SKM-1 treated with dmso at 0.1 percent for 144 hours (cell line): ENCODE measurements at regions not wholly inside any gene's neighbourhood (a gene's known extent, or its start where the extent isn't known, plus 50 kb on each side); places are given as distances from the start of the nearest gene placed in this dataset.
"Not testable (repeated sequence)": the region's sequence is repeated elsewhere in the genome, so short reads cannot be mapped to it uniquely, and the experiment has no call there.

ENCODE experiments used
- DNase-seq: peaks from one replicate; lab custom pipeline; 2025; ENCODE audit not compliant: unreplicated experiment; lab: John Stamatoyannopoulos, UW

DNA sequence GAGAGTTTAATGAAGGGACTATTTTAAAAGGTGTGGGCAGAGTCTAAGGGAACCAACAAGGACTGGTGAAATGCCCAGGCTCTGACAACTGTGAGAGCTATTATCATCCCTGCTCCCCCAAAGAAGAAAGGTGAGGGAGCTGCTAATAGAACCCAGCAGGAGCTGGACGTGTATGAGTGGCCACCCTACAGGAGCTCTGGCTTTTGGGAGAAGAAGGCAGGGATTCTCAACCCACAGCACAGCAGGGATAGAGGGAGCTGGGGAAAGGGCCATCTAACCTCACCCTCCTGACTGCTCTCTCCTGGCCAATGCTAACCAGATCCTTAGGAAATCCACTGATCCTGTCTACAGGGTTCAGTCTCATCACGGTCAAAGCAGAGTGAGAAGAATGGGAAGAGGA, 57.1 kb downstream of the GRIN2B start:
- DNase-seq = no peak

DNA sequence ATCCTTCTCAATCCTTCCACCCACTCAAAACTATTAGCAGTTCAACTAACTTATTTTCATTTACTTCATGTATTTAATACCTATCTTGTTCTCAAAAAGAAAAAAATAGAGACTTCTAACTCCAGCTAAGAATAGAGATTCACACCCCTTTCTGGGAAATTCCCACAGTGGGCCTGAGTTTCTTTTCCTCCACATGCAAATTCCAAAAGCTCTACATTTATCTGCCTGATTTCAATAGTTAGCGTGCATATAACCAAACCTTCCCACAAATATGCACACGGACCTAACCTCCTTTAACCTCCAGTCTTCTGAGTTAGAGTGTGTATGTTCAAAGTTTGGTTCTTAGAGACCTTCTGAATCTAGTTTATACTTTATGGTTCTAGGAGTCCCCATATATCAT, 62.5 kb downstream of the GRIN2B start:
- no peak for DNase-seq

DNA sequence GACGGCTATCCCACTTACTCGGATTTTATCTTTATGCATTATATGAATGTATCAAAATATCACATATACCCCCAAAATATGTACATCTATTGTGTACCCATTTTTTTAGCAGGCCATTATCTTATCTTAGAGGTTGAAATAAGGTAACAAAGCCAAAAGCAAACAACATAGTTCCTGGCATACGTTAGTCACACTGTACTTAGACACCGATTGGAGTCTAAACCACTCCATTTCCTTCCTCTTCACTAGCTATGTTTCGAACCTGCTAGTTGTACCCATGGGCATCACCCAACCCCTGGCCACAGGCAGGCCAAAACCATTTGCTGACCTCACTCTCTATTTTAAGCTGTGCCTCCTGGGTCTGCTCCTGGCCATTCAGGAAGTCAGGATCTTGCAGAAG, 66.3 kb downstream of the GRIN2B start:
- DNase-seq = no peak

DNA sequence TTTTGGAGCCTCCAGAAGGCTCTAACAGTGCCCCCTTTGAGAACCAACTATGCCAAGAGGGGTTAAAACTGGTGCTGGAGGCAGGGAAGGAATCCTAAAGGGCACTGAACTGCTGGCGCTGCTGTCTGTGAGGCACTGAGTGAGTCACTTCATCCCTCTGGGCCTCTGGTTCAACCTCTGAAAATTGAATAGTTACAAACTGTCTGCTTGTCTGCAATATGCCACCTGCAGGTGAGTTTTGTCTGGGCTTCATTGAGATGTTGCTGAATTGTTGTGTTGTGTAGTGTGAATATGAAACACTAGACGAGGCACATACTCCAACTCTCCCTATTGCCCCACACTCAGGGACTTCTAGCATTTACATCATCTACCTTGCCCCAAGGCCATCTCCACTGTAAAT, 68.0 kb downstream of the GRIN2B start:
- DNase-seq = no peak

DNA sequence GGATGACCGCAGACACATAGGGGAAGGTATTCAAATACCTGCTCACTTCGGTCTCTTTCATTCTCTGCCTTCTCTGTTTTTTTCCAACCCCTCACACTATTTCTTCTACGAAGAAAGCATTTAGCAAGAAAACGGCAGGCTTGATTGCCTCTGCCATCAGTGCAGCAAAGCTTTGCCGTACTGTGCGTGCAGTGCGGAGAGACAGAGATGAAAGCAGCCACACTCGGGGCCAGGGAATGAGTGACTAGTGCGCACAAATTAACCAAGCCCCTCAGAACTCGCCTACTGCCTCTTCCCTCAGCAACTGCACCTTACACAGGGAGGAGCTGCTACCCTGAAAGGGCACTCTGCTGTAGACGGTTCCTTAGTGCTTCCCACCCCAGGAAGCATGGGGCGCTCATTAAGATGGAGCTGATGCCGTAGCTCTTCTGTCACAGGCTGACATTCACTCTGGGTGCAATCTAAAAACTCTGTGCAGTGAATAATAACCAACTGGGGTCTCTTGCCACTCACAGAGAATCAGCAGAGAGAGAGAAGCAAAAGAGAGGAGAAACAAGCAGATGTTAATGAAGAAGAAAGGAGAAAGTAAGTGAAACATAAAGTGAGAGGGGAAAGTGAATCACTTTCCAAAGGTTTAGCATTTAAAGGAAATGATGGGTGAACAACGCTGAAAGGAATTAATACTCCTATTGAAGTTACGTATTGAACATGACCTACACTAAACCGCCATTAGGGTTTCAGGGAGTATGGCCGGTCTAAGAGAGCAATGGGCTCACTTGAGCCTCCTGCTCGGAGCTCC, 69.4 kb downstream of the GRIN2B start:
- DNase-seq = no peak

DNA sequence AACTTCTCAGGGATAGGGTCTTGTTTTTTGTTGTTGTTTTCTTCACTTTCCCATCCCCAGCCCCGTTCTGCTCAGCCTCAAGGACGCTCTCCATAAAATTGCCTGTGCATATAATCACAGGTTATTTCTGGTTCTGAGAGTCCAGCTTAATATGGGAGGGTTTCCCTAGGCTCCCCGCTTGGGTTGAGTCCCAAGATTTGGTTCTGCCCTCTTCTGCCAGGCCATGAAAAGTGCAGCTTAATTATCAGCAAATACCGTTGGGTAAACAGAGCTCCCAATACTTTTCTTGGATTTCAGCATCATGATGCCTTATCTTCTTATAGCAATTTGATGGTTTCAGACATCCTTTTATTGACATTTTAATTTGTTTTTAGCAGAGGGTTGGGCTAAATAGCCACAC, 75.6 kb downstream of the GRIN2B start:
- DNase-seq = no peak

DNA sequence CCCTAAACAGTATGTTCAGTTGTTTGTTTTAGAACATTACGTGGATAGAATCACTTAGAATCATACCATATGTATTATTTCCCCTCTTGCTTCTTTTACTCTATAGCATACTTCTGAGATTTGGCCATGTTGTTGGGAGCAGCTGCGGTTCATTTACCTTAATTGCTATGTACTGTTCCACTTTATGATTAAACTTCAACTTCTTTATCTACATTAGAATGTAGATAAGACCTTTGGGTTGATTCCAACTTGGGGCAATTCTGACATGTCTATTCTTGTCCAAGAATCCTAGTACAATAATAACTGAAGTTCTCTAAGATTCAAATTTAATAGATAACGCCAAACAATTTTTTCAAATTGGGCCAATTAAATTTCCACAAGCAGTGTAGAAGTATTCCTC, 80.7 kb downstream of the GRIN2B start:
- no peak for DNase-seq

DNA sequence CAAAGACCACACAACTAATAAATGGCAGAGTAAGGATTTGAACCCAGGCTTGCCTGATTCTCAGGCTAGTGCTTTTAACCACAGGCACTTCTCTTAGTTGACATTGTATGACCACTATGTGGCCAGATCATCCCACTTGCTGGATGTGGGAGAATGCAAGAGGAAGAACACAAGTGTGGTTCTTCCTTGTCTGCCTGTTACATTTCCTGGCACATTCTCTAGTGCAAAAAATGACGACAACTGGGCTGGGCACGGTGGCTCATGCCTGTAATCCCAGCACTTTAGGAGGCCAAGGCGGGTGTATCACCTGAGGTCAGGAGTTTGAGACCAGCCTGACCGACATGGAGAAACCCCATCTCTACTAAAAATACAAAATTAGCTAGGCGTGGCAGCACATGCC, 83.0 kb downstream of the GRIN2B start:
- not testable (repeated sequence) for DNase-seq

DNA sequence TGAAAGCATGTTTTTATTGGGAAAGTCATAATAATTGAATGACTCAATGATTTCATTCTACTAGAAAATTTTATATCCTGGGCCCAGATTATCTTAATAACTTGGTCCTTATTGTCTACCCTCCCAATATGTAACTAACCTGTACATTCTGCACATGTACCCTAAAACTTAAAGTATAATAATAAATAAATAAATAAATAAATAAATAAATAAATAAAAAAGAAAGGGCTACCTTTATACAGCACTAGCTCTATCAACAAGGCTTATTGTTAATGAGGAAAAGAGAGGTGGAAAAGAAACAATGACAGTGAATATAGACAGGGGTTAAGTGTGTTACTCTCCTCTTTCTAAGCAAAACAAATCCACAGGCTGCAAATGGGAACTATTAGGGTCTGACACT, 83.6 kb downstream of the GRIN2B start:
- no peak for DNase-seq

DNA sequence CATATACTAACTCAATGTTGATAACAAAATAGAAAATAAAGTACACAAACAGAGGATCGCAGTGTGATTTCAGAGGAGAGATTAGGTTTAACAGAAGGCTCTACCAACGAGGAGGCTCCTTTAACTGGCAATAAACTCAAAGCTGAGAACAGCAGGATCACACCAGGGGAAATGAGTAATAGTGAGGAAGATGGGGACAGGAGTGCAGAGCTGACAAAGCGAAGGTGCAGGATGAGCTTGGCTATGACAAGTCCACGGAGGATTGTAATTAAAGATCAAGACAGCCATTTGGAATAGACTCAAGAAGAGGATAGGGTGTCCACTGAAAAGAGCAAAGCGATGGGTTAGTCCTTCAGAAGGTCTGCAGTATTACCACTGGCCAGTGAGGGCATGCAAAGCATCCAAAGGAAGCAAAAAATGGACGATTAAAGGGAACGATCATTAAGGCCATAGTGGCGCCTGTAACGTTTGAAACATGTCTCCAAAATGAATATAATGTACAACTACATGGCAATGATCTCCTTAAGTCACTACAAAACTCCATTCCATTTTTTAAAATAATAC, 85.3 kb downstream of the GRIN2B start:
- DNase-seq = no peak

DNA sequence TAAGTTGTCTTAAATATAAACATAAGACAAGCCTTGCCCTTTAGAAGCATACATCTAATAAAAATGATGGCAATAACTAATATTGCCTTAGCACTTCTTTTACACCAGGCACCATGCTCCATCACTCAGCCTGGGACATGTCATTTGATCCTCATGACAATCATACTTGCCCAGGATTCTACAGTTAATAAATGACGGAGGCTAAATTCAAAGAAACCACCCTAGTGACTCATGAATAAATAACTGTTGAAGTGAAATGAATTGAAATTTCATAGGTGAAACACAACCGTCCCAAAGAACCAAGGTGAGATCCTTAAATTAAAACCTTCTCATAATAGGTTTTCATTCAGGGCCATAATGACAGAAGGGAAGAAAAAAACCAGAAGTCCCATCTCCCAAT, 89.5 kb downstream of the GRIN2B start:
- DNase-seq = no peak

DNA sequence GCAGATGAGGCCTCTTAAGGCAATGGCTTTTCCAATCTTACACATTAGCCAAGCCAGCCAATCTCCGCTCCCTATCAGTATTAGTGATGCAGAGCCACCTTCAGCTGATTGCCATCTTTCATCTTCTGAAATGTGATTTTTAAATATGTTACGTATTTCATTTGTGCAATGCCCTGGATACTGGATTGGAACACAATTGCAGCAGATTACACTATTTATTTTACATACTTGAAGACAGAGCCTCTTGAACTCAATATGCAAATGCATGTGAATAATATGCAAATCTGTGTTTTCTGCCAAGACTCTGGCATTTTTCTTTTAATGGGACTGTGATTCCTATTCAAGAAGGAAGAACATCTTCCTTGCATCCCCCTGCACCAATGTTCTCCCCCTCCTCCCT, 90.5 kb downstream of the GRIN2B start:
- no peak for DNase-seq

DNA sequence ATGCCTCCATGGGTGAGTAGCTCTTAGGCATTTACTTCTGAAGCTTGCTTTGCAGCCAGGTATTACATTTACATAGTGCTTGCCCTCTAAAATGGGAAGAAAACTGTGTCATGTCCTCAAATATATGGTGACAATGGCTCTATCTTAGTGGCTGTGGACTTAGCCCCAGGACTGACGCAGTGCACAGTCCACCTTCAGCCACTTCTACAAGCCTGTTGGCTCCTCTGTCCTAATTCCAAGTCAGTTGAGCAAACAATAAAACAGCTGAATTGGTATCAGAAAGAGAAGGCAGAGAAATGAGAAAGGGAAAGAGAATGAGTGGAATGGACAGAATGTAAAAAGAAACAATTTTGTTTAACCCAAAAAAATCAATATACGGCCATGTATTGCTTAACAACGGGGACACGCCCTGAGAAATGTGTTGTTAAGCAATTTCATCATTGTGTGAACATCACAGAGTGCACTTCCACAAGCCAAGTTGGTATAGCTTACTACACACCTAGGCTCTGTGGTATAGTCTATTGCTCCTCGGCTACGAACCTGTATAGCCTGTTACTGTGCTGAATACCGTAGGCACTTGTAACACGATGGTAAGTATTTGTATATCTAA, 93.5 kb downstream of the GRIN2B start:
- no peak for DNase-seq

DNA sequence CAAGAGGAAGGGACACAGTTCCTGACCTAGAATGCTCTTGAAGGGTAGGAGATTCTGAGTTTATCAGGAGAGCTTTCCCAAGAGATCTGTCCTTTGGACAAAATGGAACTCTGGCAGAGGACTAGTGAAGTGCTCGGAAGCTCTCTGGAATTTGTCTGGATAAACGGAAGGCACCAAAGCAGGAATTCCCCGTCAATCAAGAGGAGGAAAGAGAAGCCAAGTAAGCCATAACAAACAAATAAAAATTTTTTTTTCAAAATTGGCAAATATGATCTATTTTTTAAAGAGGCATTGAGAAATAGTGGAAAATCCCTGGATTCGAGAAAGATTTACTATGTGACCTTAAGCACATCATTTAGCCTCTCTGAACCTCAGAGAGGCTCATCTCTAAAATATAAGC, 99.2 kb downstream of the GRIN2B start:
- DNase-seq = no peak

DNA sequence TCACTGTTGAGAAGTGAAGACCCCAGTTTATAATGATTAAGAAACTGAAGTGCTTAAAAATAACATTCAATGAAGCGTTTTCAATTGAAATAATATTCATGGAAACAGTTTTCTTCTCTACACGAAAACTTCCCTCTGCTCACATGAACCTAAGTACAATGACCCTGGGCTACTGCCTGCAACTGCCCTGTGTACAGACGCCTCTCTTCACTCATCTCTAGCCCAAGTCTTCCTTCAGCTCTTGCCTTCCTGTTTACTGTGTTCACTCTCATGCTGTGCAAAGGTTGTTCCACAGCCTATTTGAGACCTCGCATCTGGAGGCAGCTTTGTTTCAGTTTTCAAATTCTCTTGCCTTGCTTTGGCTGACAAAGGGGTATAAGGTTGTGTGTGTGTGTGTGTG, 100.8 kb downstream of the GRIN2B start:
- no peak for DNase-seq

DNA sequence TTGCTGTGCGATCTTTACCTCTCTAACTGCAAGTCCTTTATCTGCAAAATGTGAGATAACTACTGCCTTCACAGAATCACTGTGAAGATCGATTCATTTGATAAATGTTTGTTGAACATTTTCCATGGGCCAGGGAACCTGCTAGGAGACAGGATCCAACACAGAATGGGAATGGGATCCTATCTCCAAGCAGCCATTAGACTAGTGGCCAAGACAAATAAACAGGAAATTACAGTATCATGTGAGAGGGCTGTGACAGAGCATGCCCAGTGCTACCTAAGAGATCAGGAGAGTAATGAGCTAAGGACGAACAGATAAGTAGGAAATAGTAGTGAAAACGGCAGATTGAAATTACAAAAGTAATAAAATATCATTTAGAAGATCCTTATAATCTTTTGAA, 105.7 kb downstream of the GRIN2B start:
- DNase-seq = no peak

DNA sequence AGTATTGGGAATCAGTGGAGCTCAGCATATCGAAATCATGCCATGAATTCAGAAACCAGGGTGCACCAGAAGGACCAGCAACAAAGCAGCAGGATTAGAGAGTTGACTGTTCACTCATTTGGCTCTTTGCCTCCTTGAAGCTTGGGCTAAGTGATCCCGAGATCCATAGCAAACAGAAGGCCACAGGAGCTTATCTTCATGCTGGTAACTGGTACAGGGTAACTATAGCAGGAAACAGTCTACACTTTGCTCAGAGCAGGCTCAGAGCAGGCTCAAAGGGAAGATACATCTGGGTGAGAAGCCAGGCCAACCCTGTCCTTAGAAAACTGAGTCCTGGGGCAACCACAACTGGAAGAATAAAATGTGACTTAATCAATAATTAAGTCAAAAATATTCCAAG, 111.1 kb downstream of the GRIN2B start:
- DNase-seq = no peak

DNA sequence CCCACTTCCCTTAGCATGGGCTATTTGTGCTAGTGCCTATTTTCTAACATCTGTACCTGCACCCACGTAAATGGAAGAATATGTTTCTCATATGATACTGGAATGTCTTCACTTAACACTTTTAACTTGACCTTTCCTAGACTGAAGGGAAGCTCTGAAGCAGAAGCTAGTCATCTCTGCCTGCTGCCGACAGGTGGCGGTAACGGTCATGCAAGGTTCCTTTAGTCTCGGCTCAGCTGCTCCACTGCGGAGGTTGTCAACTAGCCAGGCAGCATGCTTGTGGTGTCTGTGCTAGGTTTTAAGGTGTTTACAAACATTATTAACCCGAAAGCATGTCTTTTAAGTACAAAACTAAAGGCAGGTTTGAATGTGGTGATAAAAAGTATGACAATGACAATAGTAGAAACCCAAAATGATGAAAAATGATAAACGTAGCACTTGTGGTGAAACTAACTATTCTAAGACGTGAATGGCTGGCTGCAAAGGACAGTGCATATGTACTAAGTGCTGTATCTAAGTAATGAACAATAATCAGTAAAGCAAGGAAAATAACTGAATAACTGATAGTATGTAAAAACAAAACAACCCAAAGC, 117.2 kb downstream of the GRIN2B start:
- peak; percentile 19 for DNase-seq

DNA sequence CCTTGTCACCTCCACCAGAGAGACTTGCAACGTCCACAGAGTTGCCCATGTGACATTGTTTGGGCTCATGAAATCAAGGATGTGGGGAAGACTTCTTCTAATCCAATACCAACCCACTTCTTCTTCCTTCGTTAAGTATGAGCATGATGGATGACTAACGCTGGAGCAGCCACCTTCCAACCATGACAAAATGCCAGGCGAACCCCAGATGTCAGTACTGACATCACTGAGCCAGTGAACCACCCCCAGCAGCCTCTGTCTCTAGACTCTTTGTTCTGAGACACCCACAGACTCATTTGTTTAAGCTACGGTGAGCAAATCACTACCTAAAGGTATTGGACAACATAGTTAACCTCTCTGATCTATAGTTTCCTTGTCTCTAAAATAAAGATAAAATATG, 123.7 kb downstream of the GRIN2B start:
- DNase-seq = no peak

DNA sequence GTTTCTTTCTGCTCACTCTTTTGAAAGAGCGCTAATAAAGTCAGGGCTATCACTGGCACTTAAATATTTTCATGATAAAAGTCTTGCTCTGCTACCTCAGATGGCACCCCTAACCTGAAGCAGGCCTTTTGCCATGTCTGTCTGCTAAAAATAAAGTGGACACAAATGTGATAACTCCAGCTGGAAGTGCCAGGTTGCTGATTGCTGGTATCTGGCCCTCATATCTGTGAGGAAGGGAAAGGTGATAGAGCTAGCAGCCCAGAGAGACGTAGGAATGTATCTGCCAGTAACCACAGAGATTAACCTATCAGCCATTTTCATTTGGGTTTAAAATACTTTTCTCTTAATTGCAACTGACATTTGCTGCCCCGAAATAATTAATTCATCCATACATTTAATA, 127.9 kb downstream of the GRIN2B start:
- DNase-seq = no peak

DNA sequence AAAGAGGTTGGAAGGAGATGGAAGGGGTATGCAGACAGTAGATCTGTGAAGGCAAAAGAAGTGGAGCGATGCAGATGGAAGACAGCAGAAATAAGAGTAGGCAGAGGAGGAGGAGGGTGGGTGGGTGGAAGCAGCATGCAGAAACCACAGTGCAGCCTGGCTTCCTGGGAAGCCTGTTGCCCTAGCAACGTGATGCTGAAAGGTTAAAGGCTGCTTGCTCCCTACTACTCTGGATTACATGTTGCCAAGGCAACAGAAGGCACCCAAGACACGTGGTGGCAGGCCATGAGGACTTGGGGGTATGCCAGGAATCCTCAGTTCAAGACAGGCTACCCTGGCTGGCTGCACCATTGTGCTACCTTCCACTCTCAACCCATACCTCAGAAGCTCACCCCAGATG, 129.6 kb downstream of the GRIN2B start:
- no peak for DNase-seq

DNA sequence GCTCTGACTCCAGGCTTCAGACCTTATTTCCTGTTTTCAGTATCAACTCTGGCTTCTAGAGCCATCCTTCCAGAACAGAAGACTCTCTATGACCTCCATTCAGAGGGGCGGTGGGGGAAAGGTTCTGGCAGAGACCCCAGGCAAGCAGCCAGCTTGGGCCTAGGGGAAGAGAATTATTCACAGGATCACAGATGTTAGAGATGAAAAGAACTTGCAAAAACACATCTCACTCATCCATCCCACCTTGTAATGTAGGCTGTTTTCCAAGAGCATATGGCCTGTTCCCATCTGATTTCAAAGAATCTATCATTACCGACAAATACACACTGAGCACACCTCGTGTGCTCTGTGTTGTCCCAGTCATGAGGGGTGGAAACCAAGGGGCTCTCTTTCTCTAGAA, 131.9 kb downstream of the GRIN2B start:
- no peak for DNase-seq
